ENCODE measurements at regions not wholly inside any gene's neighbourhood (a gene's known extent, or its start where the extent isn't known, plus 50 kb on each side); places are given as distances from the start of the nearest gene placed in this dataset.
"Not testable (repeated sequence)": the region's sequence is repeated elsewhere in the genome, so short reads cannot be mapped to it uniquely, and the experiment has no call there.

DNA sequence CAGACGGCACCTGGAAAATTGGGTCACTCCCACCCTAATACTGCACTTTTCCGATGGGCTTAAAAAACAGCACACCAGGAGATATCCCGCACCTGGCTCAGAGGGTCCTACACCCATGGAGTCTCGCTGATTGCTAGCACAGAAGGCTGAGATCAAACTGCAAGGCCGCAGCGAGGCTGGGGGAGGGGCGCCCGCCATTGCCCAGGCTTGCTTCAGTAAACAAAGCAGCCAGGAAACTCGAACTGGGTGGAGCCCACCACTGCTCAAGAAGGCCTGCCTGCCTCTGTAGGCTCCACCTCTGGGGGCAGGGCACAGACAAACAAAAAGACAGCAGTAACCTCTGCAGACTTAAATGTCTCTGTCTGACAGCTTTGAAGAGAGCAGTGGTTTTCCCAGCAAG is 830.2 kb upstream of the GYPC start:
- TF ChIP-seq, protein P1, sequence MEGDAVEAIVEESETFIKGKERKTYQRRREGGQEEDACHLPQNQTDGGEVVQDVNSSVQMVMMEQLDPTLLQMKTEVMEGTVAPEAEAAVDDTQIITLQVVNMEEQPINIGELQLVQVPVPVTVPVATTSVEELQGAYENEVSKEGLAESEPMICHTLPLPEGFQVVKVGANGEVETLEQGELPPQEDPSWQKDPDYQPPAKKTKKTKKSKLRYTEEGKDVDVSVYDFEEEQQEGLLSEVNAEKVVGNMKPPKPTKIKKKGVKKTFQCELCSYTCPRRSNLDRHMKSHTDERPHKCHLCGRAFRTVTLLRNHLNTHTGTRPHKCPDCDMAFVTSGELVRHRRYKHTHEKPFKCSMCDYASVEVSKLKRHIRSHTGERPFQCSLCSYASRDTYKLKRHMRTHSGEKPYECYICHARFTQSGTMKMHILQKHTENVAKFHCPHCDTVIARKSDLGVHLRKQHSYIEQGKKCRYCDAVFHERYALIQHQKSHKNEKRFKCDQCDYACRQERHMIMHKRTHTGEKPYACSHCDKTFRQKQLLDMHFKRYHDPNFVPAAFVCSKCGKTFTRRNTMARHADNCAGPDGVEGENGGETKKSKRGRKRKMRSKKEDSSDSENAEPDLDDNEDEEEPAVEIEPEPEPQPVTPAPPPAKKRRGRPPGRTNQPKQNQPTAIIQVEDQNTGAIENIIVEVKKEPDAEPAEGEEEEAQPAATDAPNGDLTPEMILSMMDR (IDR thresholded peaks at IDR 0.05): not testable (repeated sequence)
- TF ChIP-seq POLR2A (IDR thresholded peaks at IDR 0.05): not testable (repeated sequence)
